ENCODE measurements at regions not wholly inside any gene's neighbourhood (a gene's known extent, or its start where the extent isn't known, plus 50 kb on each side); places are given as distances from the start of the nearest gene placed in this dataset.
"Not testable (repeated sequence)": the region's sequence is repeated elsewhere in the genome, so short reads cannot be mapped to it uniquely, and the experiment has no call there.

DNA sequence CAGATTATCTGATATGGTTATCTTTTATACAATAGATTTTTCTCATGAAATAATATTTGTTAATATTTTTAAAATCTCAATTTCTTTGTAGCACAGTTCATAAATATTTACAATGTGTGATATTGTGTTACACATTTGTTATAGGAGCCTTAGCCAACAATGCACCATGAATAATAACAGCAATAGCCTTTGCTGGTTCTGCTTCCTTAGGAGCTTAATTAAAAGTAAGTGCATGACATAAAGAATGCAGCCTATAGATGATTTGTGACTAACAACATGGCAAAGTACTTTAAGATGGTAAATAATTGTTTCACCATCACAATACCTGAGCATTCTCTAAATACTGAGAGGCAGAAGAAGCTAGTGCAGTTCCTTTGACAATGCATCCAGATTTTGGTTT is 156.3 kb upstream of the RASSF8 start:
- peaks cover 5% of the 10 kb centered on the region; the same call in 1 of the 2 replicates for H3K4me1 ChIP-seq (ENCODE audit: insufficient read depth, low read length)
- no peaks in the 10 kb centered on the region; a peak in 2 of 5 replicates for H3K9me3 Mint-ChIP-seq
- H4K5ac ChIP-seq (ENCODE audit: insufficient read length, low read depth, low read length): no peak overlapping the region
- H2BK120ac ChIP-seq (ENCODE audit: low read depth, low read length, poor library complexity, severe bottlenecking): no peak overlapping the region
- no peak overlapping the region for H4K8ac ChIP-seq (replicated peaks; ENCODE audit: insufficient read length, low read depth, low read length)
- H3K56ac ChIP-seq (ENCODE audit: insufficient read length, low read depth, low read length): no peak overlapping the region
- H3K4me1 Mint-ChIP-seq: peaks cover 11 to 14% of the 10 kb centered on the region in 2 experiments
- no peak overlapping the region for H2BK5ac ChIP-seq (ENCODE audit: insufficient read length, low read length)
- no peak overlapping the region for H3K9ac ChIP-seq (ENCODE audit: extremely low read depth, insufficient read length, low read length)
- H3K4me3 Mint-ChIP-seq: no peak overlapping the region
- peaks cover 0 to 5% (median 0%) of the 10 kb centered on the region in 3 experiments; a peak in 3 of 7 replicates for H3K36me3 Mint-ChIP-seq (ENCODE audit: insufficient read depth in 1 of 3, low read depth in 3 of 3)
- no peak overlapping the region for H3K4ac ChIP-seq (ENCODE audit: low read depth, low read length)
- no peaks in the 10 kb centered on the region; the same call in 1 of the 2 replicates for H3K27me3 Mint-ChIP-seq (ENCODE audit: low read depth)
- no peaks in the 10 kb centered on the region for H3K27me3 ChIP-seq (ENCODE audit: insufficient read depth, low read length)
- no peak overlapping the region for H4K91ac ChIP-seq (ENCODE audit: insufficient read length, low read depth, low read length)
- H2BK20ac ChIP-seq (ENCODE audit: low read depth, low read length, poor library complexity, severe bottlenecking): no peak overlapping the region
- H3K79me2 ChIP-seq (ENCODE audit: insufficient read depth, low read length): no peaks in the 10 kb centered on the region
- H3K9me3 ChIP-seq (ENCODE audit: control insufficient read depth, low read depth, low read length): no peaks in the 10 kb centered on the region
- no peak overlapping the region for H2BK15ac ChIP-seq (ENCODE audit: low read depth, low read length)
- H4K20me1 ChIP-seq (ENCODE audit: control insufficient read depth, insufficient read depth, insufficient read length): no peaks in the 10 kb centered on the region
- H3K23ac ChIP-seq (ENCODE audit: insufficient read length, low read depth, low read length): no peak overlapping the region
- no peak for DNase-seq
- TF ChIP-seq, protein P1, sequence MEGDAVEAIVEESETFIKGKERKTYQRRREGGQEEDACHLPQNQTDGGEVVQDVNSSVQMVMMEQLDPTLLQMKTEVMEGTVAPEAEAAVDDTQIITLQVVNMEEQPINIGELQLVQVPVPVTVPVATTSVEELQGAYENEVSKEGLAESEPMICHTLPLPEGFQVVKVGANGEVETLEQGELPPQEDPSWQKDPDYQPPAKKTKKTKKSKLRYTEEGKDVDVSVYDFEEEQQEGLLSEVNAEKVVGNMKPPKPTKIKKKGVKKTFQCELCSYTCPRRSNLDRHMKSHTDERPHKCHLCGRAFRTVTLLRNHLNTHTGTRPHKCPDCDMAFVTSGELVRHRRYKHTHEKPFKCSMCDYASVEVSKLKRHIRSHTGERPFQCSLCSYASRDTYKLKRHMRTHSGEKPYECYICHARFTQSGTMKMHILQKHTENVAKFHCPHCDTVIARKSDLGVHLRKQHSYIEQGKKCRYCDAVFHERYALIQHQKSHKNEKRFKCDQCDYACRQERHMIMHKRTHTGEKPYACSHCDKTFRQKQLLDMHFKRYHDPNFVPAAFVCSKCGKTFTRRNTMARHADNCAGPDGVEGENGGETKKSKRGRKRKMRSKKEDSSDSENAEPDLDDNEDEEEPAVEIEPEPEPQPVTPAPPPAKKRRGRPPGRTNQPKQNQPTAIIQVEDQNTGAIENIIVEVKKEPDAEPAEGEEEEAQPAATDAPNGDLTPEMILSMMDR (conservative IDR thresholded peaks at IDR 0.05): no peak
- H2AK5ac ChIP-seq (ENCODE audit: insufficient read length, low read length): no peak overlapping the region
- H3T11ph ChIP-seq (ENCODE audit: low read length): no peak overlapping the region
- H3K23me2 ChIP-seq (ENCODE audit: insufficient read length, low read depth, low read length, poor library complexity, severe bottlenecking): no peaks in the 10 kb centered on the region
- no peaks in the 10 kb centered on the region for H3K79me1 ChIP-seq (ENCODE audit: insufficient read depth, low read depth, low read length, poor library complexity, severe bottlenecking)
- H3K4me2 ChIP-seq (ENCODE audit: insufficient read depth, insufficient read length, low read length): no peak overlapping the region
- no peak overlapping the region for H2AFZ ChIP-seq (ENCODE audit: low read length)
- H3K18ac ChIP-seq (ENCODE audit: insufficient read length, low read depth, low read length): no peak overlapping the region
- H3K27ac ChIP-seq (ENCODE audit: insufficient read length, low read depth, low read length): no peak overlapping the region
- no peak overlapping the region for H2BK12ac ChIP-seq (ENCODE audit: insufficient read length, low read depth, low read length)
- no peak overlapping the region for H3K27ac Mint-ChIP-seq
- H3K14ac ChIP-seq (ENCODE audit: insufficient read depth, low read length): no peak overlapping the region

DNA sequence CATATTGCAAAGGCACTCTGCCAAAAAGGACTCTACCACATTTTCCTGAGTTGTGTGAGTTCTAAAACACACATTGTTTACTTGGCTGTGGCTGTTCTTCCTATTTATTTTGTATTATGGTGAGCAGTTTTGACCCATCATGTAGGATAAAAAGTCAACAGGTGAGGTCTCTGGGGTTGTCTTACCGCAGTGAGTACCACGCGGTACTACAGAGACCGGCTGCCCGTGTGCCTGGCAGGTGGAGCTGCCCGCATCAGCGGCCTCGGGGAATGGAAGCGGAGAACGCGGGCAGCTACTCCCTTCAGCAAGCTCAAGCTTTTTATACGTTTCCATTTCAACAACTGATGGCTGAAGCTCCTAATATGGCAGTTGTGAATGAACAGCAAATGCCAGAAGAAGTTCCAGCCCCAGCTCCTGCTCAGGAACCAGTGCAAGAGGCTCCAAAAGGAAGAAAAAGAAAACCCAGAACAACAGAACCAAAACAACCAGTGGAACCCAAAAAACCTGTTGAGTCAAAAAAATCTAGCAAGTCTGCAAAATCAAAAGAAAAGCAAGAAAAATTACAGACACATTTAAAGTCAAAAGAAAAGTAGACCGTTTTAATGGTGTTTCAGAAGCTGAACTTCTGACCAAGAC is 155.3 kb upstream of the RASSF8 start:
- H4K20me1 ChIP-seq (ENCODE audit: control insufficient read depth, insufficient read depth, insufficient read length); H3K27ac ChIP-seq (ENCODE audit: insufficient read length, low read depth, low read length); H2BK120ac ChIP-seq (ENCODE audit: low read depth, low read length, poor library complexity, severe bottlenecking); H3K27ac Mint-ChIP-seq; H3K9me3 Mint-ChIP-seq; H3T11ph ChIP-seq (ENCODE audit: low read length); H3K9me3 ChIP-seq (ENCODE audit: control insufficient read depth, low read depth, low read length); DNase-seq; H2BK12ac ChIP-seq (ENCODE audit: insufficient read length, low read depth, low read length); H2AFZ ChIP-seq (ENCODE audit: low read length); H3K56ac ChIP-seq (ENCODE audit: insufficient read length, low read depth, low read length); H2BK20ac ChIP-seq (ENCODE audit: low read depth, low read length, poor library complexity, severe bottlenecking); H3K79me1 ChIP-seq (ENCODE audit: insufficient read depth, low read depth, low read length, poor library complexity, severe bottlenecking); H3K36me3 Mint-ChIP-seq (ENCODE audit: insufficient read depth in 1 of 3, low read depth in 3 of 3); H3K23me2 ChIP-seq (ENCODE audit: insufficient read length, low read depth, low read length, poor library complexity, severe bottlenecking); H3K27me3 Mint-ChIP-seq (ENCODE audit: low read depth); H3K23ac ChIP-seq (ENCODE audit: insufficient read length, low read depth, low read length); H3K79me2 ChIP-seq (ENCODE audit: insufficient read depth, low read length); H4K8ac ChIP-seq (replicated peaks; ENCODE audit: insufficient read length, low read depth, low read length); H3K9ac ChIP-seq (ENCODE audit: extremely low read depth, insufficient read length, low read length); H3K4ac ChIP-seq (ENCODE audit: low read depth, low read length); H3K4me1 ChIP-seq (ENCODE audit: insufficient read depth, low read length); H3K14ac ChIP-seq (ENCODE audit: insufficient read depth, low read length); H2BK5ac ChIP-seq (ENCODE audit: insufficient read length, low read length); H4K91ac ChIP-seq (ENCODE audit: insufficient read length, low read depth, low read length); H4K5ac ChIP-seq (ENCODE audit: insufficient read length, low read depth, low read length); H3K18ac ChIP-seq (ENCODE audit: insufficient read length, low read depth, low read length); H3K4me2 ChIP-seq (ENCODE audit: insufficient read depth, insufficient read length, low read length); H2BK15ac ChIP-seq (ENCODE audit: low read depth, low read length); H3K4me3 Mint-ChIP-seq; H2AK5ac ChIP-seq (ENCODE audit: insufficient read length, low read length); H3K27me3 ChIP-seq (ENCODE audit: insufficient read depth, low read length): not testable (repeated sequence)
- peaks cover 11 to 14% of the 10 kb centered on the region in 2 experiments for H3K4me1 Mint-ChIP-seq
- no CpG with 5 or more reads among the region's 13 CpGs for WGBS (ENCODE audit: extremely low coverage, insufficient read length, low lambda C conversion rate)
